Ishikawa (cell line): ENCODE measurements at regions not wholly inside any gene's neighbourhood (a gene's known extent, or its start where the extent isn't known, plus 50 kb on each side); places are given as distances from the start of the nearest gene placed in this dataset.

Source experiments
- CEBPB ChIP-seq: IDR thresholded peaks from 2 replicates; pipeline ENCODE4 v1.6.1; 2012
- CREB1 ChIP-seq: IDR thresholded peaks from 2 replicates; pipeline ENCODE4 v1.6.1; 2012; ENCODE audit warnings: low read depth
- EGR1 ChIP-seq: IDR thresholded peaks from 2 replicates; pipeline ENCODE4 v1.6.1; 2012
- EP300 ChIP-seq: IDR thresholded peaks from 2 replicates; pipeline ENCODE4 v1.6.1; 2012; ENCODE audit warnings: borderline replicate concordance
- FOXM1 ChIP-seq: IDR thresholded peaks from 2 replicates; pipeline ENCODE4 v1.6.1; 2012; ENCODE audit warnings: low read depth, borderline replicate concordance
- NFIC ChIP-seq: IDR thresholded peaks from 2 replicates; pipeline ENCODE4 v1.6.1; 2012
- RAD21 ChIP-seq: IDR thresholded peaks from 2 replicates; pipeline ENCODE4 v1.6.1; 2012; ENCODE audit warnings: low read depth
- REST ChIP-seq: IDR thresholded peaks from 2 replicates; pipeline ENCODE4 v1.6.1; 2012; ENCODE audit warnings: low read depth, mild to moderate bottlenecking
- TAF1 ChIP-seq: IDR thresholded peaks from 2 replicates; pipeline ENCODE4 v1.6.1; 2012; ENCODE audit warnings: low read depth, mild to moderate bottlenecking
- TCF12 ChIP-seq: IDR thresholded peaks from 2 replicates; pipeline ENCODE4 v1.6.1; 2012; ENCODE audit warnings: low read depth
- TEAD4 ChIP-seq: IDR thresholded peaks from 2 replicates; pipeline ENCODE4 v1.6.1; 2012
- USF1 ChIP-seq: IDR thresholded peaks from 2 replicates; pipeline ENCODE4 v1.6.1; 2012
- YY1 ChIP-seq: IDR thresholded peaks from 2 replicates; pipeline ENCODE4 v1.6.1; 2012; ENCODE audit warnings: low read depth
- ZBTB7A ChIP-seq: IDR thresholded peaks from 2 replicates; pipeline ENCODE4 v1.6.1; 2012; ENCODE audit warnings: low read depth
- TF ChIP-seq, protein P1 (sequence below): IDR thresholded peaks from 2 replicates; pipeline ENCODE4 v1.6.1; 2012

- TF ChIP-seq TAF1 = no peak
- TF ChIP-seq USF1 = no peak
- no peak for TF ChIP-seq CREB1
- TF ChIP-seq RAD21 = no peak
- no peak for TF ChIP-seq CEBPB
- no peak for TF ChIP-seq NFIC
- TF ChIP-seq EGR1 = no peak
- no peak for TF ChIP-seq TCF12
- no peak for TF ChIP-seq EP300
- TF ChIP-seq FOXM1 = no peak
- TF ChIP-seq YY1 = no peak
- no peak for TF ChIP-seq ZBTB7A
- TF ChIP-seq REST = no peak
- TF ChIP-seq, protein P1, sequence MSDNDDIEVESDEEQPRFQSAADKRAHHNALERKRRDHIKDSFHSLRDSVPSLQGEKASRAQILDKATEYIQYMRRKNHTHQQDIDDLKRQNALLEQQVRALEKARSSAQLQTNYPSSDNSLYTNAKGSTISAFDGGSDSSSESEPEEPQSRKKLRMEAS = no peak
- no peak for TF ChIP-seq TEAD4
These were observed 630.9 kb upstream of the FAM98A start for GRCh38 chr2:34229998-34230397.

- no peak for TF ChIP-seq USF1
- no peak for TF ChIP-seq TCF12
- TF ChIP-seq CEBPB = no peak
- TF ChIP-seq TEAD4 = no peak
- TF ChIP-seq ZBTB7A = no peak
- no peak for TF ChIP-seq EGR1
- no peak for TF ChIP-seq RAD21
- TF ChIP-seq EP300 = no peak
- no peak for TF ChIP-seq NFIC
- TF ChIP-seq, protein P1 = no peak
These were observed 616.1 kb upstream of the FAM98A start for GRCh38 chr2:34215174-34215573.

DNA sequence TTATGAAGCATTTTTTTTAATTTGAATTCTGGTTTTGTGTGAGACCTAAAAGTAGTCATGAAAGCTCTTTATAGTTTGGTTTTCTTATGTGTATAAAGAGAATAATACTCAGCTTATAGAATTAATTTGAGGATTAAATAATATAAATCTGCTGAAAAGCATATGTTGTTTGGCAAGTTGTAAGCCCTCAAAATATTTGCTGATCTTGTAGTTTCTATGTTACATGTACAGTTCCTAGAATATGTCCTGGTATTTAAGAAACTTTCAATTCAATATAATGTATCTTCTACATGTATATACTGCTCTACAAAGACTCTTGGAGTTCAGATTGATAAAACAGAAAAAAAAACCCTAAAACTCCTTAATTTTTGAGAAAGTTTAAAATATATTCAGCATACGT is 605.5 kb upstream of the FAM98A start:
- TF ChIP-seq EGR1 = no peak
- TF ChIP-seq RAD21 = no peak
- TF ChIP-seq, protein P1 = no peak
- no peak for TF ChIP-seq ZBTB7A
- no peak for TF ChIP-seq TEAD4
- TF ChIP-seq REST = no peak
- no peak for TF ChIP-seq FOXM1
- no peak for TF ChIP-seq CEBPB
- TF ChIP-seq EP300 = no peak
- no peak for TF ChIP-seq USF1
- no peak for TF ChIP-seq NFIC
- TF ChIP-seq TAF1 = no peak
- TF ChIP-seq YY1 = no peak

DNA sequence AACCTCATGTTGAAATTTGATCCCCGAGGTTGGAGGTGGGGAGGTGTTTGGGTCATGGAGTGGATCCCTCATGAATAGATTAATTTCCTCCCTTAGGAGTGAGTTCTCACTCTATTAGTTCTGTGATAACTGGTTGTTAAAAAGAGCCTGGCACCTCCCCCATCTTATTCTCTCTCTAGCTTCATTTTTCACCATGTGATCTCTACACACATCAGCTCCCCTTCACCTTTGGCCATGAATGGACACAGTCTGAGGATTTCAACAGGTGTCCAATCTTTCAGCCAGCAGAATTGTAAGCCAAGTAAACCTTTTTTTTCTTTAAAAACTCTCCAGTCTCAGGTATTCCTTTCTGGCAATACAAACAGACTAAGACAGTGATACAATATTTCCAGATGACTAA is 602.0 kb upstream of the FAM98A start:
- no peak for TF ChIP-seq ZBTB7A
- no peak for TF ChIP-seq TAF1
- TF ChIP-seq, protein P1 = no peak
- TF ChIP-seq NFIC = no peak
- no peak for TF ChIP-seq YY1
- no peak for TF ChIP-seq EP300
- TF ChIP-seq USF1 = no peak
- TF ChIP-seq EGR1 = no peak
- TF ChIP-seq RAD21 = no peak
- TF ChIP-seq FOXM1 = no peak
- TF ChIP-seq TEAD4 = no peak
- no peak for TF ChIP-seq TCF12
- no peak for TF ChIP-seq REST
- TF ChIP-seq CREB1 = no peak
- no peak for TF ChIP-seq CEBPB
